ENCODE measurements at regions not wholly inside any gene's neighbourhood (a gene's known extent, or its start where the extent isn't known, plus 50 kb on each side); places are given as distances from the start of the nearest gene placed in this dataset.
A peak's percentile ranks its signal among the peaks of the same experiment; 100 is the strongest.

DNA sequence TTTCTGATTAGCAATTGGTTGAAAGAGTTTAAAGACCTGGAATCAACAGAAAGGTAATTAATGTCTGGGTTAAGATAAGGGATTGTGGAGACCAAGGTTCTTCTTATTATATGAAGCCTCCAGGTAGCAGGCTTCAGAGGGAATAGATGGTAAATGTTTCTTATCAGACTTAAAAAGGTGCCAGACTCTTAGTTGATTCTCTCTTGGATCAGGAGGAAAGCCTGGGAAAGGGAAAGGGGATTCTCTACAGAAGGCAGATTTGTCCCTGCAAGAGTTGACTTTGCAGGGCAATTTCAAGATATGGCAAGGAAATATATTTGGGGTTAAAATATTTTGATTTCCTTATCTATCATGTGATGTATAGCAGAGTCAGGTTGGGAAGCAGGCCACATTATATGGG, 153.1 kb upstream of the ARL4C start:
- no peak for DNase-seq (ENCODE audit: low spot score in 2 of 2)
- Histone ChIP-seq H3K4me1 (no peaks in the 10 kb centered on the region), H3K27me3 (no peaks in the 10 kb centered on the region), H3K9me3 (no peaks in the 10 kb centered on the region), H3K36me3 (no peaks in the 10 kb centered on the region), H3K4me3 (no peak overlapping the region), H3K27ac (no peak overlapping the region)
- intact Hi-C loops (cut with DNase I) = no loop called here
- TF ChIP-seq, protein P1, sequence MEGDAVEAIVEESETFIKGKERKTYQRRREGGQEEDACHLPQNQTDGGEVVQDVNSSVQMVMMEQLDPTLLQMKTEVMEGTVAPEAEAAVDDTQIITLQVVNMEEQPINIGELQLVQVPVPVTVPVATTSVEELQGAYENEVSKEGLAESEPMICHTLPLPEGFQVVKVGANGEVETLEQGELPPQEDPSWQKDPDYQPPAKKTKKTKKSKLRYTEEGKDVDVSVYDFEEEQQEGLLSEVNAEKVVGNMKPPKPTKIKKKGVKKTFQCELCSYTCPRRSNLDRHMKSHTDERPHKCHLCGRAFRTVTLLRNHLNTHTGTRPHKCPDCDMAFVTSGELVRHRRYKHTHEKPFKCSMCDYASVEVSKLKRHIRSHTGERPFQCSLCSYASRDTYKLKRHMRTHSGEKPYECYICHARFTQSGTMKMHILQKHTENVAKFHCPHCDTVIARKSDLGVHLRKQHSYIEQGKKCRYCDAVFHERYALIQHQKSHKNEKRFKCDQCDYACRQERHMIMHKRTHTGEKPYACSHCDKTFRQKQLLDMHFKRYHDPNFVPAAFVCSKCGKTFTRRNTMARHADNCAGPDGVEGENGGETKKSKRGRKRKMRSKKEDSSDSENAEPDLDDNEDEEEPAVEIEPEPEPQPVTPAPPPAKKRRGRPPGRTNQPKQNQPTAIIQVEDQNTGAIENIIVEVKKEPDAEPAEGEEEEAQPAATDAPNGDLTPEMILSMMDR (IDR thresholded peaks at IDR 0.05) = no peak

DNA sequence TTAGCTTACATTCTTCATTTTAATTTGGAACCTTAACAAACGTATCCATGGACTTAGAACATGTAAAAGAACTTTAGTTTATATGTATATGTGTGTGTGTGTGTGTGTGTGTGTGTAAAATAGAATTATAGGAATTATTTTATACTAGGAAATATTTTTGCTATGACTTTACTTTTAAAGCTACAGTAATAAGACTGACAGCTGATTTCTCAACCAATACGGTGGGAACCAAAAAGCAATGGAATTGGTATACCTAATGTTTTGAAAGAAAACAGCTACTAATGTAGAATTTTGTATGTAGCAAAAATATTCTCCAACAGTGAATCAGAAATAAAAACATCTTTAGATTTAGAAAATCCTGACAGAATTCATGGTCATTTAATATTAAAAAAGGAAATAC, 146.5 kb upstream of the ARL4C start:
- Histone ChIP-seq H3K36me3 (no peaks in the 10 kb centered on the region), H3K4me3 (no peak overlapping the region), H3K4me1 (no peaks in the 10 kb centered on the region), H3K9me3 (peaks cover 0 to 18% of the 10 kb centered on the region in 2 donors), H3K27ac (no peak overlapping the region), H3K27me3 (no peaks in the 10 kb centered on the region)
- TF ChIP-seq, protein P1 (IDR thresholded peaks at IDR 0.05) = no peak
- no peak for DNase-seq (ENCODE audit: low spot score in 2 of 2)
- intact Hi-C loops (cut with DNase I) = no loop called here

DNA sequence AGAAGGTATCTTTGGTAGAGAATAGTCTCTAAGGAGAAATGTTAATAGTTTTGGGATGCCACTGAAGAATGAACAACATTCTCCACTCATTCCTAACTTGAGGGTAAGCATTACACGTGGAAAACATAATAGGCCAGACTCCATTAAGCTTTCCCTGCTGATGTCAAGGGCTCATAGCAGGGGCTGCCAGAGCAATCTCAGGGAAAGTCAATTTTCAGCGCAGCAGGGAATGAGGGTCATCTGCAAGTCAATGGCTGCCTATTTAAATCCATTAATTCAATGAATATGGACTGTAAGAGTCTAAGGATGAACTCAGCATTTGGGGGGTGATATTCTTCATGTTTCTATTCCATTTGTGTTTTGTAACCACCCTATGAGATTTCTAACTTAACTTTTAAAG, 144.2 kb upstream of the ARL4C start:
- Histone ChIP-seq H3K27me3 (no peaks in the 10 kb centered on the region), H3K4me3 (no peak overlapping the region)
- TF ChIP-seq, protein P1 (IDR thresholded peaks at IDR 0.05) = no peak

DNA sequence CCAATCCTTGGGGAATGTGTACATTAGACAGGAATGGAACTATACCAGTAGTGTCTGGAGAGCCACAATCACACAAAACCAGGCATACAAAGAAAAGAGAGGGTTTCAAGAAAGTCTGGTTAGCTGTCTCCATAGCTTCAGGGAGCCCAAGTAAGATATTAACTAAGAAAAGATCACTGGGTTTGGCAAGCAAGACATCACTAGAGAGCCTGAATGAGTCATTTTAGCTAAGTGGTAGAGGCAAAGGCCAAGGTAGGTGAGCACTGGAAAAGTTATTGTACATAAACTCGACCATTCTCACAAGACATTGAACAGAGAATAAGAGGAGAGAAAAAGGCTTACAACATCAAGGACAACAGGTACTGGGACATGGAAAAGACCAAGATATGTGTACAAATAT, 143.8 kb upstream of the ARL4C start:
- Histone ChIP-seq H3K4me1 (no peaks in the 10 kb centered on the region), H3K36me3 (no peaks in the 10 kb centered on the region), H3K27ac (no peak overlapping the region), H3K27me3 (no peaks in the 10 kb centered on the region), H3K9me3 (peaks cover 0 to 18% of the 10 kb centered on the region in 2 donors), H3K4me3 (no peak overlapping the region)
- intact Hi-C loops (cut with DNase I) = no loop called here
- DNase-seq (ENCODE audit: low spot score in 2 of 2) = no peak
- TF ChIP-seq, protein P1 (IDR thresholded peaks at IDR 0.05) = no peak

More for the DNA sequence above, 144.2 kb upstream of the ARL4C start:
- no peaks in the 10 kb centered on the region for H3K4me1 ChIP-seq
- no peaks in the 10 kb centered on the region for H3K36me3 ChIP-seq
- intact Hi-C loops (cut with DNase I) = no loop called here
- no peak for DNase-seq (ENCODE audit: low spot score in 2 of 2)
- peaks cover 0 to 18% of the 10 kb centered on the region in 2 donors for H3K9me3 ChIP-seq
- H3K27ac ChIP-seq = no peak overlapping the region

DNA sequence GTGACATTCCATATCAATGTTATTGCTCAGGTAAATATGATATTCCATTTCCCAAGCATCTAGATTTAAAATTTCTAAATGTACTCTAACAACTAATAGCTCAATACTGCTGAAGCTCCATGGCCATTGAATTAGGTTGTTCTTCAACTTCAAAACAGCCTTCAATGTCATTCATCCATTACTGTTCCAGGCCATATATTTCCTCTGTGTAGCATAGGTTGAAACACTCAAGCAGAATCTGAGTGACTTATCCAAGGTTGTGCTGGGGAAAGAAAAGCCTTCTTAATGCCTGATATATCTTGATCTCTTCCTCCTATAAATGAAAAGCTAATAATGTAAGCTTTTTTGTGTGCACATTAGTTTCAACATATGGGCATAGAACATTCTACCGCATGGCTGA, 142.1 kb upstream of the ARL4C start:
- Histone ChIP-seq H3K4me3 (no peak overlapping the region), H3K9me3 (peaks cover 0 to 18% of the 10 kb centered on the region in 2 donors), H3K27me3 (no peaks in the 10 kb centered on the region), H3K4me1 (no peaks in the 10 kb centered on the region), H3K27ac (no peak overlapping the region), H3K36me3 (no peaks in the 10 kb centered on the region)
- intact Hi-C loops (cut with DNase I) = no loop called here
- TF ChIP-seq, protein P1 (IDR thresholded peaks at IDR 0.05) = no peak
- DNase-seq (ENCODE audit: low spot score in 2 of 2) = no peak

DNA sequence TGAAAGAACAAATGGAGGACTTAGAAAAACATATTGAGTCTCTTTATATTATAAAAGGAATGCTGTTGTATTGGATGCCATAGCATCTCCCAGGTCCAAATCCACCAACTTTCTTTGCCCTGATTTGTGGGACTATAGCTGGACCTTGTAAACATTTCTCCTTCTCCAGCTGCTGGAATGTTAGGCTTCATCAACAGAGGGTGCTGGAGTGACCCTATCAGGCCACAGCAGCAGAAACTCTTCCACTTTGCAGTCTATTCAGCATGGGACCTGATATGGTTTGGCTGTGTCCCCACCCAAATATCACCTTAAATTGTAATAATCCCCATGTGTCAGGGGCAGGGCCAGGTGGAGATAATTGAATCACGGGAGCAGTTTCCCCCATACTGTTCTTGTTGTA, 138.4 kb upstream of the ARL4C start:
- DNase-seq (ENCODE audit: low spot score in 2 of 2) = no peak
- Histone ChIP-seq H3K4me3 (no peak overlapping the region), H3K4me1 (no peaks in the 10 kb centered on the region), H3K27me3 (no peaks in the 10 kb centered on the region), H3K9me3 (no peaks in the 10 kb centered on the region), H3K36me3 (no peaks in the 10 kb centered on the region), H3K27ac (no peak overlapping the region)
- intact Hi-C loops (cut with DNase I) = no loop called here
- TF ChIP-seq, protein P1 (IDR thresholded peaks at IDR 0.05) = peak in 1 of 3 experiments; percentile 13
